ENCODE measurements at regions not wholly inside any gene's neighbourhood (a gene's known extent, or its start where the extent isn't known, plus 50 kb on each side); places are given as distances from the start of the nearest gene placed in this dataset.
"Not testable (repeated sequence)": the region's sequence is repeated elsewhere in the genome, so short reads cannot be mapped to it uniquely, and the experiment has no call there.

DNA sequence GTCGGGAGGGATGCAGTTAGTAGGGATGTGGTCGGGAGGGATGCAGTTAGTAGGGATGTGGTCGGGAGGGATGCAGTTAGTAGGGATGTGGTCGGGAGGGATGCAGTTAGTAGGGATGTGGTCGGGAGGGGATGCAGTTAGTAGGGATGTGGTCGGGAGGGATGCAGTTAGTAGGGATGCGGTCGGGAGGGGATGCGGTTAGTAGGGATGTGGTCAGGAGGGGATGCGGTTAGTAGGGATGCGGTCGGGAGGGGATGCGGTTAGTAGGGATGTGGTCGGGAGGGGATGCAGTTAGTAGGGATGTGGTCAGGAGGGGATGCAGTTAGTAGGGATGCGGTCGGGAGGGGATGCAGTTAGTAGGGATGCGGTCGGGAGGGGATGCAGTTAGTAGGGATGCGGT is 96.2 kb downstream of the BDH1 start:
- not testable (repeated sequence) for DNase-seq (ENCODE audit: low read depth)

DNA sequence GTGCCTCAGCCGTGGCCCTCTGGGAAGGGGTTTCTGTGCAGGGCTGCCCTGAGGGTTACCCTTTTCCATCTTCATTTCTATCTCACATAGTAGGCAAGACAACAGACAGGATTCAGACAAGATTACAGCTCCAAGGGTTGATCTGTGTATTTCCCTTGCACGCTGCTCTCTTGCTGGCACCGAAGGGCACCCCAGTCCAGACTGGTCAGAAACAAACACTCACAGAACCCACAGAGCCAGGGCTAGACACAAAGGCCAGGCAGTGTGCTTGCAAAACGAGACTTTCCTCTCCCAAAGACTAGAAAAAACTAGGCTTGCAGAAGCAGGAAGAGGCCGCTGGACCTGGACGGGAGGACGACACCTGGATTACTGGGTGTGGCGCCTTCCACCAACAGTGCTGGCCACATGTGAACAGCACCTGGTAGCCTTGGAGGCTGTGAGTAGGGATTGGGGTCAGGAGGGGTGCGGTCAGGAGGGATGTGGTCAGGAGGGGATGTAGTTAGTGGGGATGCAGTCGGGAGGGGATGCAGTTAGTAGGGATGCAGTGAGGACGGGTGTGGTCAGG is 96.8 kb downstream of the BDH1 start:
- DNase-seq (ENCODE audit: low read depth) = no peak

DNA sequence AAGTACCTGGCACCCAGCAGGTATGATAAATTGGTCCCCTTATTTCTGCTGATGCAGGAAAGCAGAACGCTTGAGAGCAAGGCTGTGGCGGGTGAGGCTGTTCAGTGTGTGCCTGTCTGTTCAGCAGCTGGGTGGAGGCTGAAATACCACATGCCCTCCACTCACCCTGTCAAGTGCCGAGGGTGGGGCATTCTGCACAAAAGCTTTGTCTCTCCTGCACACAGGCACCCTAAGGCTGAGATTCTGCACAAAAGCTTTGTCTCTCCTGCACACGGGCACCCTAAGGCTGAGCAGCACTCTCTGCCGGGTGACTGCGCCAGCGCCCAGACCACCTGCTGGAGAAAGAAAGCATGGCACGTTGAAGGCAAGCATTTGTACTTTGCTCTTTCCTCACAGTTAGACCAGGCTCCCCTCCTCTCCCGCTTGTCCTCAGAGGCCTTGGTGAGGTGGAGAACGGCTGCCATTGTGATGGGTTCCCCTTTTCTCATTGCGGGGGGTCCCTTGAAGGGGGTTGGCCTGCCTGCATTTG is 97.5 kb downstream of the BDH1 start:
- peak; percentile 50 for DNase-seq (ENCODE audit: low read depth)

DNA sequence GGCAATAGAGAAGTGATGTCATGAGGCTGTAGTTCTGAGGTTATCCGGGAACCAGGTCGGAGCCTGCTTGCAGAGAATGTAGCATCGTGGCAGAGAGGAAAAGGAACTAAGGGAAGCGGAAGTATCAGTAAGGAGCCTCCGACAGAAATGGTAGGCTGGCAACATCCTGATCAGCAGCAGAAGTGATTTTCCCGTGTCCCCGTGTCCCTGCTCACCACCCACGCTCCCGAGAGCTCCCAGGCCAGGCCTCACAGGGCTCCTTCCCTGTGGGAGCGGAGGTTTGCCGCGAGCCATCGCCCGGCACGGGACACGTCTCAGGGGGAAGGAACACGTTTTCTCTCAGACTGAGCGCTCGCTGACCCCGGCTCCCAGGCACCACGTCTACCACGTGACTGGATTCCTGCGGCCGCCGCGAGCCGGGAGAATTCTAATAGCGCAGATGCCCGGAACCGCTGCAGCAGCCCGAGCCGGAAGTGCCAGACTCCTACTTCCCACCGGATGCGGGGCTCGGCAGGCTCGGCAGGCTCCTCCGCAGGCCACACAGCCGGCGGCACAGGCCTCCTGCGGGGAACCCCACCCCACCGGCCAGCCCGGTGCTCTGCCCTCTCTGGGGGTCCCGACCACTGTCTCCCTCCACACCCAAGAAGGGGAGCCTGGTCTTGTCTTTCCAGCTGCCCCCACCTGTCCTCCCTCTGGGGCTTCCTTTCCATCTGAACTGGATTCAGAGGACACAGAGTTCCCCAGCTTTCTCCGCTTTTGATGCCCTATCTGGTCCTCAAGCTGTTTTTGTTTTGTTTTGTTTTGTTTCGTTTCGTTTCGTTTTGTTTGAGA is 99.3 kb downstream of the BDH1 start:
- peak; percentile 95 for DNase-seq (ENCODE audit: low read depth)

DNA sequence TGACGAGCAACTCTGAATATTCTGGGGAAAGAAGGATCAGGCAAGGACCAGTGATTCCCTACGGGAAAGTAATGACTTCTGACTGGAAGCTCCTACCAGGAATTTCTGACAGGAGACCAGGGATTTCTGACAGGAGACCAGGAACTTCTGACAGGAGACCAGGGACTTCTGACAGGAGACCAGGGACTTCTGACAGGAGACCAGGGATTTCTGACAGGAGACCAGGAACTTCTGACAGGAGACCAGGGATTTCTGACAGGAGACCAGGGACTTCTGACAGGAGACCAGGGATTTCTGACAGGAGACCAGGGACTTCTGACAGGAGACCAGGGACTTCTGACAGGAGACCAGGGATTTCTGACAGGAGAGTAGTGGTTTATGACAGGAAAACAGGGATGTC is 100.9 kb downstream of the BDH1 start:
- not testable (repeated sequence) for DNase-seq (ENCODE audit: low read depth)

DNA sequence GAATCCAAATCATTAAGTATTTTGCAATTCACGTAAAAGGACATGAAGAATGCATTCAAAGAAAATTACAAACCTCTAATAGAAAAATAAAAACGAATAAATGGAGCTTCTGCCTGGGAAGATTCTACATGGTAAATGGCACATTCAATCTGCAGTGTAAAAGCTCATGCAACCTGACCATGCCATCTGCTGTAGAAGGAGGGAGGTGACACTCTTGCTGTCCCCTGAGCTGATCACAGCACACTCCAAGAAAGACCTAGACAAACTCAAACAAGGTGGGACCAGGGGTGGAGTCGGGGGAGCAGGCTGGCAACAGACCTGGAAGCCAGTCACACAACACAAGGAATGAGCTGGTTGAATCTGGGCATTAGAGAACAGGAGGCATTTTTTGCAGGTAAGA is 101.8 kb downstream of the BDH1 start:
- no peak for DNase-seq (ENCODE audit: low read depth)

DNA sequence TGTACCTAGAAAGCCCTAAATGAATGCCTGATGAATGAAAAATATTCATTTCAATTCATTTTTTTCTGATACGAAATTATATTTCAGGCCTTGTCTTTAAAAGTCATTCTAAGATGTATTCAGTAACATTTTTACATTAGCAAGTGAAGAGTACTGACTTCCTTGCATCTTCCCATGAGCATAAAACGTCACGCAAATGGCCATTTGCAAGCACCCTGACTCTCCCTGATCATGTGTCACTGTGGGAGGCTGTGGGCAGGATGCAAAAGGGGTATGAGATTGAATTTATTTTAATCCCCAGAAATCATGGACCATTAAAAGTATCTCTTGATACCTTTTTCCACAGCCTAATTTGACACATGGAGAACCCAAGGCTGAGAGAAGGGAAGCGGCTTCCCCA is 105.0 kb downstream of the BDH1 start:
- no peak for DNase-seq (ENCODE audit: low read depth)

DNA sequence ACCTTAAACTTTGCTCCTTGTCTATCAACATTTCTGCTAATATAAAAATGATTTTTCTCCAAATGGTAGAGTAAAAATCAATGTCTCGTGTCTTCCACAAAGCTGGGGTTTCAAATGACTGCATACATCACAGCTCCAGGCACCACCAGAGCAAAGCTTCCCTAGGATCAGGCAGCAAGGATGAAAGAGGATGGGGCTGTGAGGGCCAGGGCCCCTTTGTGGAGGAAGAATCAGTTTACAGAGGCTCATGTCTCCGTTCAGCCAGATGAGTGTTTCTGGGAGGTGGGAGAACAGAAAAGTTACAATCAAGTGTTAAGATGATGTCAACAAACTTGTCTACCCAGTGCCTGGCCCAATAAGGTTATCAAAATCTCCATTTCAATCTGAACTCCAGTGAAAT is 105.5 kb downstream of the BDH1 start:
- no peak for DNase-seq (ENCODE audit: low read depth)

DNA sequence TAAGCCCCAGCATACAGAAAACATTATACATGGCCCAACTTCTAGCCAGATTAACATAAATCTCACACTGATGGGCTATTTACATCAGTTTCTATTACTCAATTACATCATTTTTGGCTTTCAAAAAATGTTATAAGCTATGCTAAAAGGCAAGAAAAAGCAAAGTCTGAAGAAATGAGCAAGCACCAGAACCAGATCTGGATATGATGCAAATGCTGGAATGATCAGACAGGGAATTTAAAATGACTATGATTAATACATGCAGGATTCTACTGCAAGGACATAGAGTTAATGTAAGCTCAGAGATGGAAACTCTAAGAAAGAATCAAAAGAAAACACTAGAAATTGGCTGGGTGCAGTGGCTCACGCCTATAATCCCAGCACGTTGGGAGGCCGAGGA is 106.6 kb downstream of the BDH1 start:
- DNase-seq (ENCODE audit: low read depth) = not testable (repeated sequence)

DNA sequence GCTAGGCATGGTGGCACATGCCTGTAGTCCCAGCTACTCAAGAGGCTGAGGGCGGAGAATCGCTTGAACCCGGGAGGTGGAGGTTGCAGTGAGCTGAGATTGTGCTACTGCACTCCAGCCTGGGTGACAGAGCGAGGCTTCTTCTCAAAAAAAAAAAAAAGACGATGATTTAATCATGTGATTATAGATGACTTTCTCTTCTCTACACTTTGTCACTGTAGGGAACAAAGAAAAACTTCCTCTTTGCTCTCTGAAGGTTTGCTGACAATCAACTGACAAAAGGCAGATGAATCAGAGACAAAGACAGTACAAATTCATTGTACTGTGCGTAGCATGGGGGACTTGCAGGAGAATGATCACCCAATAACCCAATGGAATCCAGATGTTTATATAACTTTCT is 108.0 kb downstream of the BDH1 start:
- DNase-seq (ENCODE audit: low read depth) = not testable (repeated sequence)

DNA sequence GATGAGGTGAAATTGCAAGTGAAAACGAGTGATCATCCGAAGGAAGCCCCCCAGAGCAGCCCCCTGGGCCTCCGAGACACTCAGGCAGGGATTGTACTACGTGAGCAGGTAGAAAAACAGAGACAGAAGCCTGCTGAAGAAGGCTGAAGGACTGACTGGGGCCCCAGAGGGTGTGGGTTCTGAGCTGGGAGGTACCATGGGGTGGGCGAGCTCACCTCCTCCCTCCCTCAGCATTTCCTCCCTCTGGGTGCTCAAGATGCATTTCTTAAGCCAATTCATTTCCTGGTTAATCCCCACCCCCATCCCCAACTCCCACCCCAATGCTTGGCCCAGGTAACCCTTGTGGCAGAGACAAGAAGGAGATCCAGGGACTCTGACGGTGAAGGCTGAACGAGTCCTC is 108.7 kb downstream of the BDH1 start:
- DNase-seq (ENCODE audit: low read depth) = no peak

DNA sequence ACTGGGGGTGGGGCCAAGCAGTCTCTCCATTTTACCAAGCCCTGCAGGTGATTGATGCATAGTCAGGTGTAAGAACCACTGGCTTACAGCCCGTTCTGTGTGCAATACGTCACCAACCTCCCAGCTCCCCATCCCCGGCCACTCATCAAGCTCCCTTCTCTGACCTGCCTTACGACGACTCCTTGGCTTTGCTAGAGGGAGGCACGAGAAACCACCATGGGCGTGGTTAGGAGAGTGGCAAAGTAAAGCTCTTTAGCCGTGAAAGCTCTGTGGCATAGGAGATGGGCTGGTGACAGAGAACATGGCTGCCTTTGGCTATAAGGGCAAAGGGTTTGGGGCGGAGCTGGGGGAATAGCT is 109.1 kb downstream of the BDH1 start:
- no peak for DNase-seq (ENCODE audit: low read depth)

DNA sequence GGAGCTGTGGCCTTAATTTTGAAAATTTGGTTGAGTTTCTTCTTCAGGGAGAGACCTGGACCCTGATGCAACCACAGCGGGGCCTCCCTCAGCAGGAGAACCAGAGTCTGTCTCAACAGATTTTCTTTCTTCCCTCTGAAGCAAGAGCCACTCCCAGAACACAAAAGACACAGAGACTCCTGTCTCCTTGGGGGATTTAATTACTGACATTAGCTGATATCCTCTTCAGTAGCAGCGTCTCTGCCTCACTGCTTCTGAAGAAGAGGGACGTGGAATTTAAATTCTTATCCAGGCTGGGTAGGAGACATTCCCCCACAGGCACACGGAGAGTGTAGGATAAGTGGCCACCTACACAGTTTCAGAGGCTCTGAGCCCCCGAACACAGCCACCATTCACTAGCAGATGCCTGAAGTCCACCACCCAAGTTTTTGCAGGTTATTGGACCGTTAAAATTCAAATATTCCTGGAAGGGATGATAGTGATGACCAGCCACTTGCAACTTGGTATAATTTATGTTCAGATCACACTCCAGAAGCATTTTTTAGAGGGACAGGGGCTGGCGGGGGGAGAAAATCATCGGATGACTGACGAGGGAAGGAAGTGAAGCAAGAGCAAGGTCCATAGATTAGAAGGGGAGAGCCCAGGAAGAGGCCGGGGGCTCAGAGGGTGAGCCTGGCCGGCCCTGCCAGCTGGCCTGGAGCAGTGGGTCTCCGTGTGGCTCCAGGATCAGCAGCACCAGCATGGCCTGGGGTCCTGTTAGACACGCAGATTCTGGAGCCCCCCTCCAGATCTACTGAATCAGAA is 109.7 kb downstream of the BDH1 start:
- DNase-seq (ENCODE audit: low read depth) = no peak

DNA sequence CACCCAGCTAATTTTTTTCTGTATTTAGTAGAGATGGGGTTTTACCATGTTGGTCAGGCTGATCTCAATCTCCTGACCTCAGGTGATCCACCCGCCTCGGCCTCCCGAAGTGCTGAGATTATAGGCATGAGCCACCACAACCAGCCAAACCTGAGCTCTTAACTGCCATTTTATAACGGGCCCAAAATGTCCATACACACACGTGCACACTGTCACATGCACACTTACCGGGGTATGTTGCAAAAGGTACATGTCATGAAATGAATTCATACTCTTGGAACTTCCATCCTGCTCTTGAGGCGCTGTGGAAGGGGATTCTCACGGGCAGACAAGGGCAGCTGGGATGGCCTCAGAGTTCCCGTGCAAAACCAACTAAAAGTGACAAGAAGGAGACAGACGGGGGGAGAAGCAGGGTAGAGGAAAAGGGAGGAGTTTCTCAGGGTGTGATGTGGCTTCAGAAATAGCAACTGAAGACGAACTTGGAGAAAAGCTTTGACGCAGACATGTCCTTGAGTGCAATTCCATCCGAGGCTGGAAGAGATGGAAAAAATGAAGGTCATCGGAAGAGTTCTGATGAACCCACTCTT is 110.9 kb downstream of the BDH1 start:
- DNase-seq (ENCODE audit: low read depth) = no peak

DNA sequence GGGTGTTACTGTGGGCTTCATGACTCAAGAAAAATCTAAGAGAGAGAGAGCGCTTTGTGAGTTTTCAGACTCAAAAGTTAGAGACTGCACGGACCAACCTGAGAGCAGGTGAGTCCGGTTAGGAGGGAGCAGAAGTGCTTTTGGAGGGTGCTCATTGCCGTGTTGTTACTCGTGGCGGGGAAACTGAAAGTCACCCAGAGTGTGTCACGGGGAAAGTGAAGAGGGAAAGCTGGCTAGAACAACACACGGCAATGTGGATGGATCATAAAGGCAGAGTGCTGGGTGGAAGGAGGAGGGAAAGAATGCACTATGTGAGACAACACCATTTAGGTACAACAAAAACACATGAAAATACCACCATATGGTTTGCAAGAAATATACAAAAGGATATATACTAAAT is 112.3 kb downstream of the BDH1 start:
- DNase-seq (ENCODE audit: low read depth) = no peak

DNA sequence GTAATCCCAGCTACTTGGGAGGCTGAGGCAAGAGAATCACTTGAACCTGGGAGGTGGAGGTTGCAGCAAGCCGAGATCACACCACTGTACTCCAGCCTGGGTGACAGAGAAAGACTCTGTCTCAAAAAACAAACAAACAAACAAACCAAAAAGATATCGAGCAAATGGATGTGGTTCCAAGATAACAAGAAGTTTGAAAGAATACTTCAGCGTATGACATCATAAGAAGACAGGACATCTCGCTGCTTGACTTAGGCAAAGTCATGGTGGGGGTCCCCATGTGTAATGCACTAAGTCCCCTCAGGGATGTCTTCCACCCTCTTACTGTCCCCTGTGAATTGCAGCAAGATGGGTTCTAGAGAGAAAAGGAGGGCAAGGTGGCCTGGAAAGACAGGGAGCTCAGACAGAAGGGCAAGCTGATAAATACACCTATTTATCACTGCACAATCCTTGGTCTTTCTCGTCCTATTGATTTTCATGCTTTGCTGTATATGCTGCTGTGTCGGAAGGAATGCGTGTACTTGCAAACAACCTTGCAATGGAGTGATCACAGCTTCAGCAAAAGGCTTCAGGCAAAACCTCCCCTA is 115.0 kb downstream of the BDH1 start:
- DNase-seq (ENCODE audit: low read depth) = no peak

DNA sequence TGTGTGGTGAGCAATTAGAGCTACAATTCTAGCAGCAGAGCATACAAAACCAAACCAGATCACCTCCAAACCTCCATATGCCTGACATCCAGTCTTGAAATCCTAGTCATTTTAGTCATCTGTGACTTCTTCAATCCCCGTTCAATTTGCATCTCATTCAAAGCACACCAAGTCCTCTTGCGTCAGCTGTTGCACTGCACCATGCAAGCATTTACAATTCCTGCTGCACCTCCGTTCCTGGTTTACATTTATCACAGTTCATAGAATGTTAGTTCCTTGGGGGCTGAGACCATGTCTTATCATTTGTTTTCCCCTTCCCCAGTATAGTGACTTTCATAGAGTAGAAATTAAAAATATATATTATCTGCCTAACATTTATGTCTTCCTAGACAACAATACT is 116.9 kb downstream of the BDH1 start:
- no peak for DNase-seq (ENCODE audit: low read depth)

DNA sequence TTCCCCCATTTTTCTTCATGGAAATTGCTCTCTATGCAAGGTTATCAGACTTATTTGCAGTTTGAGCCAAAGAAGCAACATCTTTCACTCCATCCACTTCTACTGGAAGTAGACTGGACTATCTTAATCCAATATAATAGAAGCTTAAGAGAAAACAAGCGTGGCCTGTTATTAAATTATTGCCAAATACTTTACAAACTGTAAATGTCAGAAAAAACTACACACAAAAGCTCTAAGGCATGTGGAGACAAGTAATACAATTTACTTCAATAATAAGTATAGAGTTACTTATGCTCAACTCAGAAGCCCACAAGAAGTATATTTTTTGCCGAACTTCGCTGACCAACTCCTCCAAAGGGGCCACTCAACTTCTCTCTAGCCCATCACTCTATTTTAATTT is 120.3 kb downstream of the BDH1 start:
- DNase-seq (ENCODE audit: low read depth) = no peak

DNA sequence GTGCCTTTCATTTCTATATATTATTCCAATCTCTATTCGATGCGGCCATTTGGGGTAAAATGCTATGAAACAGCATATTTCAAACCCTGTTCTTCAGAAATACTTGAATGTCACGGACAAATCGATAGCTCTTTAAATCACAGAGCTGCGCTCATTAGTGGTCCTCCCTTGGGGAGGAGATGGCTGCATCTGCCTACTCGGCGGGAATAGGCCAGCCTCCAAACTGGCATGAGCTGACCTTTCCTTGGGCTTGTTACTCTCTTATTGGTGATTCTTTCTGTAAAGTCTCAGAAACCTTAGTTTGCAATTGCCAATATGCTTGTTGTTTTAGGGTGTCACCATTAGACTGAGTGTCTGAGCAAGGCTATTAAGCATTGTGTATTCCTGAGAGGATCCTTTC is 120.9 kb downstream of the BDH1 start:
- DNase-seq (ENCODE audit: low read depth) = no peak

DNA sequence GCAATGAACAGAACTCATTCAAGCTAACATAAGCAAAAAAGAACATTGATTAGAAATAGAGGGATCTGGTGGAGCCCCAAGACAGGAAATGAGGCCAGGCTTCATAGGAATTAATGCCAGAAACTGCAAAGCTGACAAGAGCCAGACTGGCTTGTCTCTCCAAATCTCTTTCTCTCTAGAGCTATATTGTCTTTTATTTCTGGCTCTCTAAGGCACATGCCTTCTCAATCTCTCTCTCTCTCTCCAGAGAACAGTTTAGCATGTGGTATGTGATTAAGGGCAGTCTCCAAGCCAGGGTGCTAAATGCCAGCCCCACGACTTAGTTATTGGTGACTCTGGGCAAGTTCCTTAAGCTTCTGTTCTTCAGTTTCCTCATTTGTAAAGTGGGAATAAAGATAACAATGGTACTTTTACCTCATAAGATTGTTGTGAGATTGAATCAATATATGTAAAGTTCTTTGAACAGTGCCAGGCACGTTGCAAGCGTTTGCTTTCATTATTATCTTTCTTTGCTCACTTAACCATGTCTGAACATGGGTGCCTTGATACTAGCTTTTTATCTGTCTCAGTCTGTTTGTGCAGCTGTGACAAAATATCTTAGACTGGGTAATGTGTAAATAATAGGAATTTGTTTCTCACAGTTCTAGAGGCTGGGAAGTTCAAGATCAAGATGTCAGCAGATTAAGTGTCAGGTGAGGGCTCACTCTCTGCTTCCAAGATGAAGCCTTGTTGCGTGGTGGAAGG is 123.2 kb downstream of the BDH1 start:
- no peak for DNase-seq (ENCODE audit: low read depth)

DNA sequence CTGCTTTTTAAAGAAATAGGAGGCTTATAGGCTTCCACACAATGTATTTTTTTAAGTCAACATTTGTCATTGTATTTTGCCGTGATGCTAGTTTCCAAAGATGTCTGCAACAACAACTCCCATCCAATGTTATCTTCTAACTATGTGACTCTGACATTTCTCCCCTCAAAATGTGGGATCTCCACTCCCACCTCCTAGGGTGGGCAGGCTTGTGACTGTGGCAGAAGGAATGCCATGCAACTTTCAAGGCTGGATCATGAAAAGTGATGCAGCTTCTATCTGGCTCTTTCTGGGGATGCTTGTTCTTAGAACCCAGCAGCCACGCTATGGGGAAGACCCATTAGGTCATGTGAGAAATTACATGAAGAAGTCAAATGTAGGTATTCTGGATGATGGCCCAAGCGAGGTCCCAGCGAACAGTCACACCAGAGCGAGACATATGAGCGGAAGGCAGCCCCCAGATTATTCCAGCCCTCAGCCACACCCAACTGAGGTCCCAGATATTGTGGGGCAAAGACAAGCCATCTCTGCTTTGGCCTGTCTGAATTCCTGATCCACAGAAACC is 124.3 kb downstream of the BDH1 start:
- no peak for DNase-seq (ENCODE audit: low read depth)

Data from ELR (cell line).